H1 (cell line): ENCODE measurements at regions not wholly inside any gene's neighbourhood (a gene's known extent, or its start where the extent isn't known, plus 50 kb on each side); places are given as distances from the start of the nearest gene placed in this dataset.

Source experiments
- CTCF ChIA-PET: fragments of 300-600 bp; sonication (Branson Sonifier 250); formaldehyde crosslinking; loops from one replicate; lab custom pipeline; 2021; ENCODE audit not compliant: partially characterized antibody; lab: Charles Lee
- POLR2A ChIA-PET: fragments of 300-600 bp; sonication (Branson Sonifier 250); formaldehyde crosslinking; loops from one replicate; lab custom pipeline; 2021; ENCODE audit warnings: inconsistent platforms; ENCODE audit not compliant: partially characterized antibody; lab: Charles Lee
- DNase-seq, 2 experiments: peaks; one replicate each; pipeline versions ENCODE4 v3.0.0 to v3.0.0-alpha.2; 2010 to 2022; ENCODE audit warnings: low spot score in 2 of 2, low read depth in 1 of 2, mixed read lengths in 1 of 2
- FAIRE-seq: peaks from 2 replicates; lab custom pipeline; 2011; peaks lifted over from hg19 to GRCh38; lab: Jason Lieb, UNC
- H2AFZ ChIP-seq: 2 replicates; pipeline ENCODE4 v1.8.1; 2012; ENCODE audit warnings: low read length, inconsistent platforms
- H2AK5ac ChIP-seq: 2 replicates; pipeline ENCODE4 v1.6.1; 2013; ENCODE audit warnings: low read depth, low read length
- H2BK120ac ChIP-seq: replicated peaks from 2 replicates; pipeline ENCODE3; 2013; ENCODE audit warnings: low read depth, low read length, inconsistent platforms
- H2BK12ac ChIP-seq: 2 replicates; pipeline ENCODE4 v1.6.1; 2013; ENCODE audit warnings: low read depth, low read length
- H2BK15ac ChIP-seq: 2 replicates; pipeline ENCODE4 v1.6.1; 2013; ENCODE audit warnings: low read length
- H2BK20ac ChIP-seq: 2 replicates; pipeline ENCODE4 v1.6.1; 2013; ENCODE audit warnings: low read length
- H2BK5ac ChIP-seq: 2 replicates; pipeline ENCODE4 v1.6.1; 2013; ENCODE audit warnings: low read depth, low read length
- H3K14ac ChIP-seq: 2 replicates; pipeline ENCODE4 v1.6.1; 2013; ENCODE audit warnings: inconsistent platforms; ENCODE audit not compliant: insufficient read length
- H3K18ac ChIP-seq: 2 replicates; pipeline ENCODE4 v1.6.1; 2013; ENCODE audit warnings: low read length; ENCODE audit errors: extremely low read depth
- H3K23ac ChIP-seq: 2 replicates; pipeline ENCODE4 v1.6.1; 2013; ENCODE audit warnings: inconsistent platforms; ENCODE audit not compliant: insufficient read length
- H3K23me2 ChIP-seq: 2 replicates; pipeline ENCODE4 v1.6.1; 2013; ENCODE audit warnings: low read depth, low read length
- H3K27ac ChIP-seq: 2 replicates; pipeline ENCODE4 v1.6.1; 2011; ENCODE audit warnings: low read depth, low read length, inconsistent platforms
- H3K27me3 ChIP-seq, 4 experiments: replicated peaks in 1 of 4; 1 replicate in 1 of 4; 2 replicates in 3 of 4; pipeline versions ENCODE4 v1.6.1 to v1.8.1; 2011 to 2013; ENCODE audit warnings: low read length in 3 of 4, mild to moderate bottlenecking in 3 of 4, inconsistent platforms in 2 of 4, mixed read lengths in 2 of 4, moderate library complexity in 1 of 4; ENCODE audit not compliant: control insufficient read depth in 3 of 4, insufficient read depth in 3 of 4; ENCODE audit errors: extremely low read depth in 1 of 4
- H3K36me3 ChIP-seq, 4 experiments: 2 replicates each; pipeline versions ENCODE4 v1.6.1 to v1.8.1; 2011 to 2013; ENCODE audit warnings: mild to moderate bottlenecking in 4 of 4, low read length in 3 of 4, moderate library complexity in 2 of 4, control low read depth in 1 of 4, inconsistent platforms in 1 of 4; ENCODE audit not compliant: insufficient read depth in 4 of 4, control insufficient read depth in 2 of 4
- H3K4ac ChIP-seq: replicated peaks from 2 replicates; pipeline ENCODE3; 2013; ENCODE audit warnings: low read length, low read depth, mixed read lengths, inconsistent platforms; ENCODE audit not compliant: insufficient read length
- H3K4me1 ChIP-seq, 4 experiments: replicated peaks in 1 of 4; 1 replicate in 1 of 4; 2 replicates in 3 of 4; pipeline versions ENCODE4 v1.6.1 to v1.8.1; 2011 to 2013; ENCODE audit warnings: low read length in 3 of 4, inconsistent platforms in 2 of 4, mixed read lengths in 1 of 4; ENCODE audit not compliant: insufficient read depth in 4 of 4, control insufficient read depth in 3 of 4
- H3K4me2 ChIP-seq, 2 experiments: 2 replicates each; pipeline versions ENCODE4 v1.6.1 to v1.8.1; 2011 to 2013; ENCODE audit warnings: low read depth in 2 of 2, low read length in 2 of 2, control low read depth in 1 of 2, inconsistent platforms in 1 of 2, mild to moderate bottlenecking in 1 of 2; ENCODE audit not compliant: insufficient read depth in 1 of 2
- H3K4me3 ChIP-seq, 4 experiments: fragments of 200-600, 300-600 bp in 1 of 4; sonication (generic), shearing (Covaris generic), sonication (Bioruptor Twin) in 1 of 4; 2 replicates each; pipeline versions ENCODE4 v1.5.1 to v1.8.1; 2011 to 2016; ENCODE audit warnings: low read length in 4 of 4, low read depth in 3 of 4, control low read depth in 2 of 4, inconsistent platforms in 2 of 4, mild to moderate bottlenecking in 2 of 4, mixed read lengths in 1 of 4, moderate library complexity in 1 of 4; ENCODE audit not compliant: insufficient read depth in 2 of 4; ENCODE audit errors: extremely low read depth in 1 of 4
- H3K56ac ChIP-seq: replicated peaks from 2 replicates; pipeline ENCODE3; 2013; ENCODE audit warnings: low read depth, mild to moderate bottlenecking, mixed read lengths, low read length, inconsistent platforms; ENCODE audit not compliant: insufficient read length
- H3K79me1 ChIP-seq: 2 replicates; pipeline ENCODE4 v1.6.1; 2013; ENCODE audit warnings: low read depth, low read length, control low read depth
- H3K79me2 ChIP-seq, 2 experiments: 2 replicates each; pipeline versions ENCODE4 v1.6.1 to v1.8.1; 2012 to 2013; ENCODE audit warnings: low read length in 2 of 2, mild to moderate bottlenecking in 2 of 2, inconsistent platforms in 1 of 2; ENCODE audit not compliant: insufficient read depth in 2 of 2, control insufficient read depth in 1 of 2
- H3K9ac ChIP-seq, 4 experiments: replicated peaks in 1 of 4; 1 replicate in 1 of 4; 2 replicates in 3 of 4; pipeline versions ENCODE4 v1.6.1 to v1.8.1; 2011 to 2013; ENCODE audit warnings: low read depth in 3 of 4, low read length in 3 of 4, control low read depth in 2 of 4, mild to moderate bottlenecking in 2 of 4, moderate library complexity in 2 of 4, inconsistent platforms in 1 of 4; ENCODE audit errors: extremely low read depth in 1 of 4
- H3K9me3 ChIP-seq, 2 experiments: 2 replicates each; pipeline versions ENCODE4 v1.6.1 to v1.8.1; 2012 to 2013; ENCODE audit warnings: mild to moderate bottlenecking in 2 of 2, moderate library complexity in 2 of 2, control low read depth in 1 of 2, inconsistent platforms in 1 of 2, low read depth in 1 of 2, low read length in 1 of 2, mixed read lengths in 1 of 2; ENCODE audit not compliant: insufficient read depth in 2 of 2
- H4K20me1 ChIP-seq, 2 experiments: replicated peaks in 1 of 2; 2 replicates each; pipeline versions ENCODE3 to v1.8.1; 2011 to 2013; ENCODE audit warnings: inconsistent platforms in 2 of 2, low read length in 2 of 2, mild to moderate bottlenecking in 1 of 2; ENCODE audit not compliant: insufficient read depth in 2 of 2, control insufficient read depth in 1 of 2
- H4K5ac ChIP-seq: 2 replicates; pipeline ENCODE4 v1.6.1; 2013; ENCODE audit warnings: low read length, low read depth, mixed read lengths, inconsistent platforms; ENCODE audit not compliant: insufficient read length
- H4K8ac ChIP-seq: 2 replicates; pipeline ENCODE4 v1.8.0; 2013; ENCODE audit warnings: mild to moderate bottlenecking, moderate library complexity, low read length, inconsistent platforms; ENCODE audit not compliant: insufficient read depth; ENCODE audit errors: extremely low read depth
- H4K91ac ChIP-seq: replicated peaks from 2 replicates; pipeline ENCODE3; 2013; ENCODE audit warnings: low read length, mixed read lengths, inconsistent platforms; ENCODE audit not compliant: insufficient read length
- CREB1 ChIP-seq: IDR thresholded peaks from 2 replicates; pipeline ENCODE4 v1.6.1; 2012; ENCODE audit warnings: inconsistent platforms
- GABPA ChIP-seq: IDR thresholded peaks from 2 replicates; pipeline ENCODE4 v1.6.1; 2011; ENCODE audit warnings: mild to moderate bottlenecking, low read length, moderate library complexity, borderline replicate concordance; ENCODE audit not compliant: insufficient read depth
- KDM4A ChIP-seq: IDR thresholded peaks from one replicate; pipeline ENCODE4 v1.7.1; 2012; ENCODE audit warnings: low read depth, mild to moderate bottlenecking, moderate library complexity, low read length, inconsistent platforms; ENCODE audit not compliant: severe bottlenecking
- RNF2 ChIP-seq: fragments of 200-900, 300-1000 bp; sonication (generic); IDR thresholded peaks from 2 replicates; pipeline ENCODE4 v1.7.1; 2016; ENCODE audit warnings: borderline replicate concordance, low read depth, mild to moderate bottlenecking, antibody characterized with exemption, low read length; ENCODE audit not compliant: poor library complexity, severe bottlenecking; ENCODE audit errors: missing control alignments
- SIX5 ChIP-seq: IDR thresholded peaks from 2 replicates; pipeline ENCODE4 v1.6.1; 2011; ENCODE audit warnings: mild to moderate bottlenecking, low read depth, low read length
- SRF ChIP-seq: IDR thresholded peaks from 2 replicates; pipeline ENCODE4 v1.6.1; 2011; ENCODE audit warnings: mild to moderate bottlenecking, low read depth, low read length, moderate library complexity
- TCF12 ChIP-seq: IDR thresholded peaks from 2 replicates; pipeline ENCODE4 v1.6.1; 2011; ENCODE audit warnings: low read depth, mild to moderate bottlenecking, low read length
- WGBS, 2 experiments: shearing (Covaris generic) in 1 of 2; methylation state at CpG; one replicate each; pipeline versions ENCODE4 v1.1.6 to v1.1.7; 2013 to 2015; ENCODE audit warnings: low lambda C conversion rate in 2 of 2, mixed read lengths in 2 of 2, inconsistent platforms in 1 of 2, low coverage in 1 of 2, missing lambda C conversion rate in 1 of 2; ENCODE audit not compliant: insufficient replicate concordance in 2 of 2, insufficient coverage in 1 of 2, insufficient read length in 1 of 2; ENCODE audit errors: extremely low coverage in 1 of 2, missing lambda C conversion rate in 1 of 2; 5-methylcytosine and 5-hydroxymethylcytosine counted together

GRCh38 chrX:7205037-7205577, 57.2 kb upstream of the PUDP start:
- ChIA-PET CTCF (no interaction called here), POLR2A (no interaction called here)
- Histone ChIP-seq H2AFZ (no peak overlapping the region), H3K4me2 (no peak overlapping the region), H3K14ac (no peak overlapping the region), H3K9me3 (no peaks in the 10 kb centered on the region), H2BK20ac (no peak overlapping the region), H3K56ac (no peak overlapping the region), H3K79me1 (no peaks in the 10 kb centered on the region), H4K5ac (no peak overlapping the region), H3K36me3 (no peaks in the 10 kb centered on the region), H3K9ac (no peak overlapping the region), H3K4me1 (no peaks in the 10 kb centered on the region), H4K8ac (no peak overlapping the region), H3K79me2 (no peaks in the 10 kb centered on the region), H2BK15ac (no peak overlapping the region), H3K18ac (no peak overlapping the region), H3K27me3 (no peaks in the 10 kb centered on the region), H3K27ac (no peak overlapping the region), H3K23me2 (no peaks in the 10 kb centered on the region), H3K4ac (no peak overlapping the region), H2BK12ac (no peak overlapping the region), H4K91ac (no peak overlapping the region), H2BK5ac (no peak overlapping the region), H2AK5ac (no peak overlapping the region), H2BK120ac (no peak overlapping the region), H3K4me3 (no peak overlapping the region), H3K23ac (no peak overlapping the region), H4K20me1 (no peaks in the 10 kb centered on the region)
- no peak for TF ChIP-seq SIX5
- TF ChIP-seq TCF12 = no peak
- no peak for TF ChIP-seq KDM4A
- no peak for TF ChIP-seq RNF2
- TF ChIP-seq CREB1 = no peak
- no peak for TF ChIP-seq GABPA
- no peak for TF ChIP-seq SRF
- DNase-seq (no peak), FAIRE-seq (no peak)
- 36% methylated on average over 2 of the region's 2 CpGs; no CpG with 5 or more reads in 1 of the 2 experiments for WGBS, 2 experiments
